22Rv1 (cell line): ENCODE measurements at regions not wholly inside any gene's neighbourhood (a gene's known extent, or its start where the extent isn't known, plus 50 kb on each side); places are given as distances from the start of the nearest gene placed in this dataset.
A peak's percentile ranks its signal among the peaks of the same experiment; 100 is the strongest.

Experiments used
- H3K27ac ChIP-seq: fragments of 450-650 bp; 2 replicates; pipeline ENCODE4 v1.5.1; 2017
- ZFX ChIP-seq: fragments of 450-650 bp; IDR thresholded peaks from 2 replicates; pipeline ENCODE4 v1.6.1; 2017; ENCODE audit warnings: antibody characterized with exemption, borderline replicate concordance
- TF ChIP-seq, protein P1 (sequence below): fragments of 450-650 bp; IDR thresholded peaks from 2 replicates; pipeline ENCODE4 v1.5.1; 2017; ENCODE audit warnings: mild to moderate bottlenecking

DNA sequence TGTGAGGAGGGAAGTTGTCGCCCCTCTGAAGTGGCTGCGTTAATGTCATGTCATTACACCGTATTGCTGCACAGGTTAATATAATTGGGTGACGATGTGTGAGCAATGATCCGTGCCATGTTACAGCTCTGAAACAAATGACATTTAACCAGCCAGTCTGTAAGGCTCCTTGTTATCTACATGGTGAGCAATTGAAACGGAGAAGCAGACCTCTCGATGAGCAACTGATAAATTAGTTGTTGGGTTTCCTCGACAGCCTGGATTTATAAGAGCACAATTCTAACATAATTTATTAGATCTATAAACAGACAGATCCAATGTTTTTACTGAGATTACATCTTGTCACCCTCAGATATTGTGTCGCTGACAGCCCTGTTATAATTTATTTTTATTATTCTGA is 49.9 kb upstream of the MAFB start:
- no peak for TF ChIP-seq ZFX
- TF ChIP-seq, protein P1, sequence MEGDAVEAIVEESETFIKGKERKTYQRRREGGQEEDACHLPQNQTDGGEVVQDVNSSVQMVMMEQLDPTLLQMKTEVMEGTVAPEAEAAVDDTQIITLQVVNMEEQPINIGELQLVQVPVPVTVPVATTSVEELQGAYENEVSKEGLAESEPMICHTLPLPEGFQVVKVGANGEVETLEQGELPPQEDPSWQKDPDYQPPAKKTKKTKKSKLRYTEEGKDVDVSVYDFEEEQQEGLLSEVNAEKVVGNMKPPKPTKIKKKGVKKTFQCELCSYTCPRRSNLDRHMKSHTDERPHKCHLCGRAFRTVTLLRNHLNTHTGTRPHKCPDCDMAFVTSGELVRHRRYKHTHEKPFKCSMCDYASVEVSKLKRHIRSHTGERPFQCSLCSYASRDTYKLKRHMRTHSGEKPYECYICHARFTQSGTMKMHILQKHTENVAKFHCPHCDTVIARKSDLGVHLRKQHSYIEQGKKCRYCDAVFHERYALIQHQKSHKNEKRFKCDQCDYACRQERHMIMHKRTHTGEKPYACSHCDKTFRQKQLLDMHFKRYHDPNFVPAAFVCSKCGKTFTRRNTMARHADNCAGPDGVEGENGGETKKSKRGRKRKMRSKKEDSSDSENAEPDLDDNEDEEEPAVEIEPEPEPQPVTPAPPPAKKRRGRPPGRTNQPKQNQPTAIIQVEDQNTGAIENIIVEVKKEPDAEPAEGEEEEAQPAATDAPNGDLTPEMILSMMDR: no peak
- no peak overlapping the region for H3K27ac ChIP-seq

DNA sequence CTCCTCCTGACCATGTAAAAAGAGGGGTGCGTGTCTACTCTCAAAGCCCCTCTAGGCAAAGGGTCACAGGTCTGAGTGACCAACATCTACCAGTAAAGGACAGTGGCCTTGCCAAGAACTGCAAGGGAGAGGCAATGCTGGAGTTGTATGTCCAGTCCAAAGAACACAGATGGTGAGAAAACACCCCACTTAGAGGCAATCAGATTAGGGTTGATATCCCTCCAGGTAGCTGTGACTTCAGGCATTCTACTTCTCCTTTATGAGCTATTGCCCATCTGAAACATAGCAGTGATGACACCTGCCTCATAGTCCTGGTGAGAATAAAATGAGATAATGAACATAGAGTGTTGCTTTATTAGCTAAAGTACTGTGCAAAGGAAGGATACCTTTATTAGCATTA is 50.8 kb upstream of the MAFB start:
- no peak overlapping the region for H3K27ac ChIP-seq
- TF ChIP-seq, protein P1: no peak
- TF ChIP-seq ZFX: no peak

DNA sequence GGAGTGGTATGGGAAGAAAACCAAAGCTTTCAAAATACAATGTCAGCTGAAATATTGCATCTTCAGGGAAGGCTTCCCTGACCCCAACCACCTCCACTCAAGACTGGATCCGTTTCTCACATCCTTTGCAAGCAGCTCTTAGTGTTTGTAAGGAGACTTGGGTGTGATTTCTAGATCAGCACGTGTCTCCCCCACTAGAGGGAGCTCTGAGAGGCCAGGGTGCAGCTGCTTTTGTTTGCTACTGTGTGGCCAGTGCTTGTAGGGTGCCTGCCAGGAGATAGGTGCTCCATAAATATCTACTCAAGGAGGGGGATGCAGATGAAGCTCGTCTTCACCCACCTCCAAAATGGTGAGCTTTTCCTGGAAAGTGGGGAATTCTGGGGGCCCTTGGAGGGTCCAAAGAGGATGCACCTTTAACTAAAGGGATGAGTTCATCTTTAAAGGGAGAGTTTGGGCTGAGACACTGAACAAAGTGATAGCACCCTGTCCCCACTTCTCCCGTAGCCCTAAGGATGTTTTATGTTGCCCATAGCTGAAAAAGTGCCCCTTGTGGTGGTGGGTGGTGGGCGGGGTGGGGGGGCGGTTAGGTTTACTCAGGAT is 52.6 kb upstream of the MAFB start:
- no peak overlapping the region for H3K27ac ChIP-seq
- TF ChIP-seq, protein P1: peak; percentile 89
- TF ChIP-seq ZFX: no peak

DNA sequence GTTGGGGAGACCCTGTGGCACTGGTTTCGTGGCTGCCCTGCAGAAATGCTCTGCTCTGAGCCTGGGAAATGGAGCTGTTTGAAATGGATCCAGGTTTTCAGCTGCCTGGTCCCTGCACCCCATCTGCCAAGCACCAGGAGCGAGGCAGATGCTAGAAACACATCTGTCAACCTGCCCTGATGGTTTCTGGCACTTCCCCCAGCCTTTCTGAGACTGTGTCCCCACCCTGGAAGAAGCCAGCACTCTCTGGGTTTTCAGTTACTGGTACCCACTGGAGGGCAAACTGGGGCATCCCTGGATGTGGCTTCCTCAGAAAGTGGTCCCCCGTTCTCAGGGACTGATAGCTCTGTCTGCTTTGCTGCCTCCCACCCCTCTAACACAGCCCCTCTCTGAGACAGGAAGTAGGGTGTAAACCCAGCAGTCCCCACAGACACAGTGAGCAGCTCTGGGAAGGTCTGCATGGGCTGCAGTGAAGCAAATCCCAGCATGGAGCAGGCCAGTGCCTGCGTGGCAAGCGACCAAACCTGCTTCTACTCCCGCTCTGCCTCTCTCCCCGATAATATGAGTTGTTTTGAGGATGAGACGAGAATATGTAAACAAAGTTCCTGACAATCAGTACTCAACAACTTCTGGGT is 54.2 kb upstream of the MAFB start:
- no peak for TF ChIP-seq ZFX
- TF ChIP-seq, protein P1: no peak
- H3K27ac ChIP-seq: no peak overlapping the region

GRCh38 chr20:40744072-40744817 is 55.2 kb upstream of the MAFB start:
- TF ChIP-seq, protein P1: no peak
- no peak for TF ChIP-seq ZFX
- H3K27ac ChIP-seq: no peak overlapping the region

DNA sequence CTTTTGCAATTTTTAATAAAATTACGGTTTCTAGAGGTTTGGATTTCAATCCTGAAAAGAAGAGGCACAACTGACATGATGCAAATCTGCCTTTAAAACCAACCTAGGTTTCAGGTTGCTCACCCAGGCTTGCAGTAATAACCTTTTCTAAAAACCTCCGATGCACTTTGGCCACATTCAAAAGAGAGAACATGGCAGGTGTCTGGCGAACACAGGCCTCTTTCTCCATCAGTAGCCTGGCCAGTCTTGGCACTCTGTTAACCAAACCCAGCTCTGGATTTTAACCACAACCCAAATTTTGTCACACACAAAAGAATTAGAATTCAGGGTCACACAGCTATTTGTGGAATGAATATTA is 55.8 kb upstream of the MAFB start:
- TF ChIP-seq, protein P1: no peak
- no peak for TF ChIP-seq ZFX

DNA sequence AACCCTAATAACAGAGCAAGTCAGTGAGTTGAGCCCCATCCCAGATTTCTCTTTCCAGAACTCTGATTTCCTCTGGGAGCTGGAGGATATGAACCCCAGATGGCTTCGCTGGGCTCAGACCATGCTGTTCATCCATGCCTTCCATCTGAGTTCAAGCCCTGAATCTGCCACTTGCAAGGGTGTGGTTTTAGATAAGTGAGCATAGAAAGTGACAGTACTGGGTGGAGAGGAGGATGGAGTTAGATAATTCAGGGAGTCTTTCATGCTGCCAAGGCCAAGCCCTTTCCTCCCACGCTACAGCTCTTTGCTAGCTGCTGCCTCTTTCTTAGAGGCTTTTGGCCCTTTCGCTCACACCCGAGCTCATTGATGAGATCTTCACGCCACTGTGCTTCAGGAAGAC is 57.2 kb upstream of the MAFB start:
- H3K27ac ChIP-seq: no peak overlapping the region
- TF ChIP-seq ZFX: no peak
- TF ChIP-seq, protein P1: no peak

More for the DNA sequence above, 55.8 kb upstream of the MAFB start:
- H3K27ac ChIP-seq: no peak overlapping the region
